HG03108 (cell line): ENCODE measurements at regions not wholly inside any gene's neighbourhood (a gene's known extent, or its start where the extent isn't known, plus 50 kb on each side); places are given as distances from the start of the nearest gene placed in this dataset.

Source experiments
- ATAC-seq: cut with Tn5 transposase; IDR thresholded peaks from one replicate; pipeline ENCODE4 v1.9.1; 2021; ENCODE audit warnings: moderate library complexity; ENCODE audit not compliant: unreplicated experiment

GRCh38 chr20:24077145-24077544 lies 88.6 kb upstream of the GGTLC1 start:
- ATAC-seq, result no peak

- no peak for ATAC-seq
These were observed 82.1 kb upstream of the GGTLC1 start for GRCh38 chr20:24070679-24071078.

GRCh38 chr20:24066076-24066700 lies 77.6 kb upstream of the GGTLC1 start:
- ATAC-seq, result no peak

GRCh38 chr20:24064915-24065314 lies 76.3 kb upstream of the GGTLC1 start:
- ATAC-seq, result no peak

GRCh38 chr20:24064092-24064491 lies 75.5 kb upstream of the GGTLC1 start:
- ATAC-seq, result no peak

GRCh38 chr20:24063100-24063499 lies 74.5 kb upstream of the GGTLC1 start:
- ATAC-seq, result no peak

GRCh38 chr20:24060851-24061590 lies 72.4 kb upstream of the GGTLC1 start:
- no peak for ATAC-seq

GRCh38 chr20:24059174-24059573 lies 70.6 kb upstream of the GGTLC1 start:
- ATAC-seq, result no peak

GRCh38 chr20:24056491-24056890 lies 67.9 kb upstream of the GGTLC1 start:
- no peak for ATAC-seq

- ATAC-seq, result no peak
These were observed 64.2 kb upstream of the GGTLC1 start for GRCh38 chr20:24052599-24053275.

GRCh38 chr20:24051160-24051559 lies 62.6 kb upstream of the GGTLC1 start:
- ATAC-seq, result no peak

- no peak for ATAC-seq
These were observed 61.5 kb upstream of the GGTLC1 start for GRCh38 chr20:24050119-24050518.

- ATAC-seq, result no peak
These were observed 60.5 kb upstream of the GGTLC1 start for GRCh38 chr20:24049081-24049480.

GRCh38 chr20:24048024-24048611 lies 59.5 kb upstream of the GGTLC1 start:
- ATAC-seq, result no peak

GRCh38 chr20:24046888-24047287 lies 58.3 kb upstream of the GGTLC1 start:
- ATAC-seq, result no peak

GRCh38 chr20:24045621-24046318 lies 57.2 kb upstream of the GGTLC1 start:
- ATAC-seq, result no peak

GRCh38 chr20:24043294-24043693 lies 54.7 kb upstream of the GGTLC1 start:
- no peak for ATAC-seq

GRCh38 chr20:24042646-24043045 lies 54.1 kb upstream of the GGTLC1 start:
- ATAC-seq, result no peak

- ATAC-seq, result no peak
These were observed 52.4 kb upstream of the GGTLC1 start for GRCh38 chr20:24040896-24041459.

GRCh38 chr20:24039196-24039595 lies 50.6 kb upstream of the GGTLC1 start:
- ATAC-seq, result no peak
